Heart left ventricle (tissue), 16 donors: ENCODE measurements at regions not wholly inside any gene's neighbourhood (a gene's known extent, or its start where the extent isn't known, plus 50 kb on each side); places are given as distances from the start of the nearest gene placed in this dataset.

ENCODE experiments used
- ATAC-seq, 4 donors: fragments of 200-7000 bp; cut with Tn5 transposase; one replicate each; pipeline ENCODE4 v1.9.1; 2020 to 2022; ENCODE audit warnings: moderate library complexity in 4 of 4, mild to moderate bottlenecking in 3 of 4, moderate number of reproducible peaks in 1 of 4
- DNase-seq, 5 donors: peaks; one replicate each; pipeline ENCODE4 v3.0.0-alpha.2; 2020
- H3K27ac ChIP-seq, 12 donors: fragments of 200-600 bp; sonication (generic) in 4 of 12; one replicate each; pipeline versions ENCODE4 v1.5.0 to v1.8.0; 2016 to 2022; ENCODE audit warnings: mild to moderate bottlenecking in 2 of 12
- H3K27me3 ChIP-seq, 9 donors: fragments of 200-600 bp; sonication (generic) in 2 of 9; one replicate each; pipeline versions ENCODE4 v1.5.1 to v1.8.0; 2016 to 2022; ENCODE audit warnings: mild to moderate bottlenecking in 3 of 9
- H3K36me3 ChIP-seq, 9 donors: fragments of 200-600 bp; sonication (generic) in 2 of 9; one replicate each; pipeline versions ENCODE4 v1.5.0 to v1.8.0; 2018 to 2022; ENCODE audit warnings: mild to moderate bottlenecking in 2 of 9
- H3K4me1 ChIP-seq, 12 donors: fragments of 200-600 bp; sonication (generic) in 4 of 12; one replicate each; pipeline versions ENCODE4 v1.5.0 to v1.8.0; 2016 to 2022; ENCODE audit warnings: mild to moderate bottlenecking in 3 of 12
- H3K4me3 ChIP-seq, 12 donors: fragments of 200-600 bp; sonication (generic) in 4 of 12; one replicate each; pipeline versions ENCODE4 v1.5.0 to v1.8.0; 2017 to 2022; ENCODE audit warnings: mild to moderate bottlenecking in 9 of 12, moderate library complexity in 4 of 12
- H3K9me3 ChIP-seq, 12 donors: fragments of 200-600 bp; sonication (generic) in 4 of 12; one replicate each; pipeline versions ENCODE4 v1.5.0 to v1.8.0; 2016 to 2022; ENCODE audit warnings: mild to moderate bottlenecking in 1 of 12
- POLR2A ChIP-seq, 2 donors: fragments of 450-650 bp; IDR thresholded peaks; one replicate each; pipeline ENCODE4 v1.6.1; 2017; ENCODE audit warnings: antibody characterized with exemption in 2 of 2, mild to moderate bottlenecking in 2 of 2, moderate library complexity in 2 of 2
- WGBS, 4 donors: extraction: QIAGEN DNeasy Blood & Tissue Kit in 2 of 4; methylation state at CpG; one replicate each; pipeline versions ENCODE4 v1.1.5 to v1.1.7; 2013 to 2018; 5-methylcytosine and 5-hydroxymethylcytosine counted together
- intact Hi-C, 10 donors: fragments of 100-400 bp; cut with DNase I; formaldehyde crosslinking; loops; one replicate each; pipeline versions ENCODE4 v1.11.1 to v1.14.2; 2022
- TF ChIP-seq, protein P1 (sequence below), 12 donors: fragments of 200-600 bp; sonication (generic) in 4 of 12; IDR thresholded peaks; one replicate each; pipeline versions ENCODE4 v1.5.0 to v1.8.0; 2018 to 2022; ENCODE audit warnings: antibody characterized with exemption in 12 of 12, mild to moderate bottlenecking in 5 of 12
- donor health status: ischemic (EF 13 %, LVEDD 7.1; RV severe dilation, severe dysfunction).
- donor health status: healthy with polysubstance abuse.
- donor health status: DM: no; HTN: yes; CAD: no.
- donor health status: DM: no; HTN: no; CAD: no.
- donor health status: ischemic (EF 25% LVEDD 6.9; RV normal size, moderate dysfunction).
- donor health status: ischemic (EF 25% LVEDD 5.7; RV mildly dilated, moderate dysfunction).
- donor health status: healthy.
- donor health status: DM: yes; HTN: yes; CAD: no.
- donor health status: ischemic (EF 35%, LVEDD 5.7; RV mildly dilated, moderate dysfunction).
- donor health status: nonischemic (EF 11% LVEDD 7.7; RV severe dilation, severe dysfunction).
- donor health status: DM: yes; HTN: yes; CAD: no.
- donor health status: PGD.
- donor health status: ischemic (EF 29% LVEDD 5.4; RV normal size, mild dysfunction).
- donor health status: nonischemic (EF 23%, LVEDD 6.1; RV moderate dilation, normal function).

DNA sequence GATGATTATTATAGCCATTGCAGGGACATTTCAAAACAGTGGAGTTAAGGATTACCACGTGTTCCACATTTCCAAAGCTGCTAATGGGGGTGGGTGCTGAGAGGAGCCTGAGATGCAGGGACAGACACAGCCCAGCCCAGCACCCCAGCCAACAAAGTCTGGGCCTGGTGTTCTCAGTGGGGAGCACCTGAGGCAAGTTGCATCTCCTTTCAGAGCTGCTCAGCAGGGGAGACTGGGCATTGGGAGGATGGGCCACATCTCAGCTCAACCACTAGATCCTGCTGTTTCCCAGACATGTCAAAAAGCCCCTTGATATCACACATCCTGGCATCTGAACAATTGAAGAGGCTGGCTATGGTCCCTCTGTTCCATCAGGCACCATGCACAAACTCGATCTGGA, 458.0 kb upstream of the KIRREL3 start:
- Histone ChIP-seq H3K27me3 (peaks cover 0 to 3% (median 0%) of the 10 kb centered on the region in 9 donors), H3K4me3 (no peak overlapping the region), H3K27ac (no peak overlapping the region), H3K9me3 (no peaks in the 10 kb centered on the region), H3K36me3 (no peaks in the 10 kb centered on the region), H3K4me1 (no peaks in the 10 kb centered on the region)
- WGBS, 4 donors, result 46 to 54% (median 51%) methylated on average over 2 of the region's 2 CpGs
- TF ChIP-seq POLR2A (IDR thresholded peaks at IDR 0.05), result no peak
- TF ChIP-seq, protein P1, sequence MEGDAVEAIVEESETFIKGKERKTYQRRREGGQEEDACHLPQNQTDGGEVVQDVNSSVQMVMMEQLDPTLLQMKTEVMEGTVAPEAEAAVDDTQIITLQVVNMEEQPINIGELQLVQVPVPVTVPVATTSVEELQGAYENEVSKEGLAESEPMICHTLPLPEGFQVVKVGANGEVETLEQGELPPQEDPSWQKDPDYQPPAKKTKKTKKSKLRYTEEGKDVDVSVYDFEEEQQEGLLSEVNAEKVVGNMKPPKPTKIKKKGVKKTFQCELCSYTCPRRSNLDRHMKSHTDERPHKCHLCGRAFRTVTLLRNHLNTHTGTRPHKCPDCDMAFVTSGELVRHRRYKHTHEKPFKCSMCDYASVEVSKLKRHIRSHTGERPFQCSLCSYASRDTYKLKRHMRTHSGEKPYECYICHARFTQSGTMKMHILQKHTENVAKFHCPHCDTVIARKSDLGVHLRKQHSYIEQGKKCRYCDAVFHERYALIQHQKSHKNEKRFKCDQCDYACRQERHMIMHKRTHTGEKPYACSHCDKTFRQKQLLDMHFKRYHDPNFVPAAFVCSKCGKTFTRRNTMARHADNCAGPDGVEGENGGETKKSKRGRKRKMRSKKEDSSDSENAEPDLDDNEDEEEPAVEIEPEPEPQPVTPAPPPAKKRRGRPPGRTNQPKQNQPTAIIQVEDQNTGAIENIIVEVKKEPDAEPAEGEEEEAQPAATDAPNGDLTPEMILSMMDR (IDR thresholded peaks at IDR 0.05), result no peak
- intact Hi-C loops, result no loop called here
- DNase-seq (no peak), ATAC-seq (no peak)

DNA sequence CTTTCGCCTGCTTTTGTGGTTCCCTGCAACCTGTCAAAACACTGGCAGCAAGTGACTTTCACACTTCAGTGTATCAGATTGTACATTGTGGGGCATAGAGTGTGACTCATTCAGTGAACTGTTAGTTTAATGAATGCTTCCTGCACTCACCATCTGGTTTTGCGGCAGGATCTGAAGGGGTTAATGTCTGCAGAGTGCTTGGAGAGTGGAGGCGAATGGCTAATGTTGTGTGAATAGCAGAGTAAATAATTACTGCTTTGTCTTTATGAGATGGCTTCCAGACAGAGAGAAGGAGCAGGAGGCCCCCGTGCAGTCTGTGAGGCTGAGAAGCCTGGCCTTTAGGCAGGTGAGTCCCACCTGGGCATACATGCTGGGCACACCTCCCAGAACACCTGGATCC, 454.3 kb upstream of the KIRREL3 start:
- H3K27ac ChIP-seq, result no peak overlapping the region
- intact Hi-C loops, result no loop called here
- H3K4me1 ChIP-seq, result no peaks in the 10 kb centered on the region
- H3K4me3 ChIP-seq, result no peak overlapping the region
- DNase-seq (no peak), ATAC-seq (no peak)
- 33 to 44% (median 38%) methylated on average over 4 of the region's 4 CpGs for WGBS, 4 donors
- H3K9me3 ChIP-seq, result no peaks in the 10 kb centered on the region
- H3K27me3 ChIP-seq, result no peaks in the 10 kb centered on the region
- TF ChIP-seq, protein P1 (IDR thresholded peaks at IDR 0.05), result no peak
- no peak for TF ChIP-seq POLR2A (IDR thresholded peaks at IDR 0.05)
- H3K36me3 ChIP-seq, result no peaks in the 10 kb centered on the region

DNA sequence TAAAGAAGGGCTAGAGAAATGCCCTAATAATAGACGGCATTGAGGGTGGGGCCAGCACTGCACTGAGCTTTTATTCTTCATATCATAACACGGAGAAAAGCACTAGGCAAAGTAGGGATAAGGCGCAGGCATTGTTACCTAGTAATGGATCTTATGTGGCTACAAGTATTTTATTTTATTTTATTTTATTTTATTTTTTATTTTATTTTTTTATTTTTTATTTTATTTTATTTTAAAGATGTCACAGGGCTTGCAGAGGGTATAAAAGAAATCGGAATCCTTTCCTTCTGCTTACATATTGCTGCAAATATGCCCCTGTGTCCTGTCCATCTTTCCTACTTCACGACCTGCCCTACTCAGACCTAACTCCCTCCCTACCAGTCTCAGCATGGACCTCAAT, 452.0 kb upstream of the KIRREL3 start:
- H3K4me1 ChIP-seq, result no peaks in the 10 kb centered on the region
- H3K4me3 ChIP-seq, result no peak overlapping the region
- ATAC-seq (no peak), DNase-seq (no peak)
- WGBS, 4 donors, result 82 to 86% (median 83%) methylated on average over 5 of the region's 5 CpGs
- H3K36me3 ChIP-seq, result no peaks in the 10 kb centered on the region
- no peaks in the 10 kb centered on the region for H3K27me3 ChIP-seq
- TF ChIP-seq POLR2A (IDR thresholded peaks at IDR 0.05), result no peak
- TF ChIP-seq, protein P1 (IDR thresholded peaks at IDR 0.05), result no peak
- intact Hi-C loops, result no loop called here
- H3K9me3 ChIP-seq, result no peaks in the 10 kb centered on the region
- H3K27ac ChIP-seq, result no peak overlapping the region

DNA sequence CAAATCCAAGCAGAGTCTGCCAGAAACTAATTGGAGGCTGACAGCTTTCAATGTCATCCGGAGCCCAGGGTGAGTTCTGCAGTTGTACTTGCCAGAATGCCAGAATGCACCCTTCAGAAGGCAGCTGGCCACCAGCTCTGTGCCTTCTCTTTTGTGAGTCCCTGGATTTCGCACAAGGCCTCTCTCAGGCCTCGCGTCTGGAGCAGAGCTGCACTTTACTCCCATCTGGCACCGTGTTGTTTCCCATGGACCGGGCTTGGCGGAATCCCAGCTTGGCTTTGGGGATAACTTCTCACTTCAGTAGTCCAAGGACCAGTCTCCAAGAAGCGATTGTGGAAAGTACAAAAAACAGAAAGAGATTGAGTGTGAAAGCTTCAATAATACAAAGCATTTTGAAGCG, 451.3 kb upstream of the KIRREL3 start:
- no peaks in the 10 kb centered on the region for H3K27me3 ChIP-seq
- TF ChIP-seq, protein P1 (IDR thresholded peaks at IDR 0.05), result no peak
- no peak for TF ChIP-seq POLR2A (IDR thresholded peaks at IDR 0.05)
- H3K27ac ChIP-seq, result no peak overlapping the region
- H3K36me3 ChIP-seq, result no peaks in the 10 kb centered on the region
- H3K9me3 ChIP-seq, result no peaks in the 10 kb centered on the region
- H3K4me3 ChIP-seq, result no peak overlapping the region
- intact Hi-C loops, result no loop called here
- ATAC-seq (peak in 3 of 4 donors; percentile 44 to 55 (median 49)), DNase-seq (peak; percentile 29 to 68 (median 52))
- WGBS, 4 donors, result 77 to 82% (median 79%) methylated on average over 9 of the region's 9 CpGs
- H3K4me1 ChIP-seq, result no peaks in the 10 kb centered on the region
